HepG2 (cell line): ENCODE measurements at regions not wholly inside any gene's neighbourhood (a gene's known extent, or its start where the extent isn't known, plus 50 kb on each side); places are given as distances from the start of the nearest gene placed in this dataset.

Source experiments
- ATAC-seq: fragments of 200-7000 bp; cut with Tn5 transposase; 3 replicates; pipeline ENCODE4 v1.9.1; 2020; ENCODE audit warnings: mild to moderate bottlenecking, moderate library complexity
- BruUV-seq: library from RNA; stranded (reverse); fragments of 400-500 nt; replicated peaks from 2 replicates; lab custom pipeline; 2021; lab: Mats Ljungman, UMichigan
- CTCF ChIA-PET: fragments of 300-600 bp; formaldehyde crosslinking; extraction: SDS; loops from one replicate; lab custom pipeline; 2021; ENCODE audit warnings: low total read pairs, inconsistent platforms, low intra/inter-chr PET ratio; lab: Yijun Ruan, JAX
- POLR2A ChIA-PET: fragments of 350-600 bp; sonication (Branson Sonifier 250); formaldehyde crosslinking; loops from one replicate; lab custom pipeline; 2020; ENCODE audit warnings: antibody characterized with exemption, inconsistent platforms; lab: Yijun Ruan, JAX
- DNase-seq: peaks from one replicate; pipeline ENCODE4 v3.0.0-alpha.2; 2015; ENCODE audit warnings: low spot score
- FAIRE-seq: peaks from 3 replicates; lab custom pipeline; 2011; peaks lifted over from hg19 to GRCh38; lab: Jason Lieb, UNC
- H2AFZ ChIP-seq: one replicate; pipeline ENCODE4 v1.6.1; 2011; ENCODE audit warnings: low read length, inconsistent platforms
- H3K27ac ChIP-seq: fragments of 300-600 bp; 3 replicates; pipeline ENCODE4 v1.8.0; 2011; ENCODE audit warnings: mixed run types, mild to moderate bottlenecking, mixed read lengths, low read length, inconsistent platforms; ENCODE audit not compliant: insufficient read depth; ENCODE audit errors: extremely low read length
- H3K27me3 ChIP-seq, 2 experiments: fragments of 200-600 bp in 1 of 2; 2 replicates in 1 of 2; 3 replicates in 1 of 2; pipeline versions ENCODE4 v1.6.0 to v1.8.0; 2011; ENCODE audit warnings: low read length in 2 of 2, mild to moderate bottlenecking in 2 of 2, moderate library complexity in 2 of 2, inconsistent platforms in 1 of 2; ENCODE audit not compliant: insufficient read depth in 2 of 2, control insufficient read depth in 1 of 2
- H3K36me3 ChIP-seq, 2 experiments: fragments of 200-600 bp in 1 of 2; replicated peaks in 1 of 2; 2 replicates in 1 of 2; 3 replicates in 1 of 2; pipeline versions ENCODE4 v1.5.1 to v1.8.0; 2011; ENCODE audit warnings: low read length in 2 of 2, inconsistent platforms in 1 of 2; ENCODE audit not compliant: insufficient read depth in 2 of 2, control insufficient read depth in 1 of 2
- H3K4me1 ChIP-seq: 2 replicates; pipeline ENCODE4 v1.5.1; 2012; ENCODE audit warnings: low read length, inconsistent platforms; ENCODE audit not compliant: insufficient read depth
- H3K4me2 ChIP-seq: 2 replicates; pipeline ENCODE4 v1.6.0; 2011; ENCODE audit warnings: low read depth, low read length, inconsistent platforms
- H3K4me3 ChIP-seq, 3 experiments: fragments of 200-600 bp in 1 of 3; sonication (generic), shearing (Covaris generic) in 1 of 3; replicated peaks in 1 of 3; 2 replicates each; pipeline ENCODE4 v1.5.1; 2011 to 2016; ENCODE audit warnings: low read length in 3 of 3, inconsistent platforms in 2 of 3, low read depth in 2 of 3, mild to moderate bottlenecking in 2 of 3, control low read depth in 1 of 3, mixed read lengths in 1 of 3; ENCODE audit not compliant: insufficient read depth in 1 of 3
- H3K79me2 ChIP-seq: one replicate; pipeline ENCODE4 v1.6.1; 2011; ENCODE audit warnings: low read length, inconsistent platforms; ENCODE audit not compliant: insufficient read depth
- H3K9ac ChIP-seq: 2 replicates; pipeline ENCODE4 v1.6.0; 2011; ENCODE audit warnings: mild to moderate bottlenecking, low read depth, low read length, inconsistent platforms; ENCODE audit not compliant: insufficient read depth
- H3K9me3 ChIP-seq: 2 replicates; pipeline ENCODE4 v1.5.1; 2012; ENCODE audit warnings: mild to moderate bottlenecking, low read length
- H4K20me1 ChIP-seq: 2 replicates; pipeline ENCODE4 v1.6.0; 2011; ENCODE audit warnings: inconsistent platforms, mild to moderate bottlenecking, low read length, moderate library complexity; ENCODE audit not compliant: insufficient read depth
- ARID2 ChIP-seq: sonication (generic); formaldehyde crosslinking; IDR thresholded peaks from 2 replicates; pipeline ENCODE4 v1.8.1; 2022; ENCODE audit warnings: mild to moderate bottlenecking, missing genetic modification reagents, borderline replicate concordance
- ELF3 ChIP-seq: IDR thresholded peaks from 2 replicates; pipeline ENCODE4 v1.6.1; 2016; ENCODE audit warnings: missing genetic modification reagents, missing compliant biosample characterization
- HCFC1 ChIP-seq: fragments of 150-350 bp; IDR thresholded peaks from 2 replicates; pipeline ENCODE4 v1.6.1; 2014; ENCODE audit warnings: low read depth, low read length
- HIVEP1 ChIP-seq: sonication (generic); formaldehyde crosslinking; IDR thresholded peaks from 2 replicates; pipeline ENCODE4 v1.4.0; 2020; ENCODE audit warnings: mild to moderate bottlenecking, missing genetic modification reagents
- NCOR1 ChIP-seq: fragments of 200-600 bp; sonication (generic); IDR thresholded peaks from 2 replicates; pipeline ENCODE4 v1.7.0; 2017; ENCODE audit warnings: antibody characterized with exemption, low read length, borderline replicate concordance
- ZFP1 ChIP-seq: IDR thresholded peaks from 2 replicates; pipeline ENCODE4 v1.6.1; 2016
- ZNF235 ChIP-seq: sonication (generic); formaldehyde crosslinking; IDR thresholded peaks from 2 replicates; pipeline ENCODE4 v1.8.1; 2023; ENCODE audit warnings: mild to moderate bottlenecking, missing genetic modification reagents, borderline replicate concordance
- ZNF251 ChIP-seq: sonication (generic); formaldehyde crosslinking; IDR thresholded peaks from 2 replicates; pipeline ENCODE4 v1.9.0; 2021; ENCODE audit warnings: mild to moderate bottlenecking, missing genetic modification reagents
- ZNF484 ChIP-seq: sonication (generic); formaldehyde crosslinking; IDR thresholded peaks from 2 replicates; pipeline ENCODE4 v1.5.1; 2020; ENCODE audit warnings: mild to moderate bottlenecking, low read depth, missing genetic modification reagents, borderline replicate concordance
- ZNF547 ChIP-seq: sonication (generic); formaldehyde crosslinking; IDR thresholded peaks from 2 replicates; pipeline ENCODE4 v1.5.1; 2020; ENCODE audit warnings: mild to moderate bottlenecking, missing genetic modification reagents
- ZNF567 ChIP-seq: sonication (generic); formaldehyde crosslinking; IDR thresholded peaks from 2 replicates; pipeline ENCODE4 v1.8.1; 2023; ENCODE audit warnings: mild to moderate bottlenecking, missing genetic modification reagents, borderline replicate concordance
- ZNF589 ChIP-seq: sonication (generic); formaldehyde crosslinking; conservative IDR thresholded peaks from 2 replicates; pipeline ENCODE4 v1.8.0; 2022; ENCODE audit warnings: mild to moderate bottlenecking, moderate library complexity, missing genetic modification reagents
- WGBS: methylation state at CpG from one replicate; pipeline ENCODE4 v1.1.6; 2017; ENCODE audit warnings: low lambda C conversion rate; 5-methylcytosine and 5-hydroxymethylcytosine counted together
- in situ Hi-C: cut with HindIII; loops from 2 replicates; pipeline ENCODE4 v1.10.0; 2017; ENCODE audit warnings: low pct_unique_long_range_greater_than_20kb; ENCODE audit not compliant: extremely low pct_ligation_motif_present
- intact Hi-C: fragments of 100-400 bp; cut with micrococcal nuclease; formaldehyde crosslinking; loops from one replicate; pipeline ENCODE4 v1.10.0; 2022; ENCODE audit not compliant: unreplicated experiment
- TF ChIP-seq, protein P1 (sequence below): sonication (generic); formaldehyde crosslinking; IDR thresholded peaks from 2 replicates; pipeline ENCODE4 v1.9.0; 2021; ENCODE audit warnings: missing genetic modification reagents, borderline replicate concordance
- TF ChIP-seq, protein P2 (sequence below): sonication (generic); formaldehyde crosslinking; IDR thresholded peaks from 2 replicates; pipeline ENCODE4 v1.4.0; 2020; ENCODE audit warnings: missing genetic modification reagents

DNA sequence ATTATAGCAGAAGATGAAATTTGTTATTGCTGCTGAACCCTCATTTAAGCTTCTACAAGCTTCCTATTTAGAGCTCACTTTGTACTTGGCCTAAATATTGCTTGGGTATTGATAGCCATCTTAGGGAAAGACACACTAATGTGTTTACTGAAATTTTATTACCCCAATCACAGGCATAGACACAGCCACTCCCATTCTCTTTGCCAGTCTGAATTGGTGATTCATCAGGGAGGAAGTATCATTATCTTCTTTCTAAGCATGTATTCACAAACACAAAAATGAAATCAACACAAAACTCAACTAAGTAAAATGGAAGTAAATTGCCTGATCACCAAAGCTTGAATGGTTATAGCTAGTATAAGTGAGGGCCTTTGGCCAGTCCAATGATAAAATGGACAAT is 666.3 kb downstream of the TSN start:
- H3K27ac ChIP-seq = no peak overlapping the region
- no peak overlapping the region for H3K9ac ChIP-seq
- H3K4me3 ChIP-seq = no peak overlapping the region
- POLR2A ChIA-PET = no interaction called here
- in situ Hi-C loops (no loop called here), intact Hi-C loops (no loop called here)
- no peak overlapping the region for H2AFZ ChIP-seq
- FAIRE-seq = no peak
- H3K4me2 ChIP-seq = no peak overlapping the region
- ATAC-seq = no peak
- no peaks in the 10 kb centered on the region for H4K20me1 ChIP-seq
- no peak for TF ChIP-seq NCOR1
- no peak for TF ChIP-seq ZNF547
- no peak for TF ChIP-seq ELF3 (CRISPR knock-in tag)
- no peak for TF ChIP-seq ZFP1
- TF ChIP-seq, protein P1, sequence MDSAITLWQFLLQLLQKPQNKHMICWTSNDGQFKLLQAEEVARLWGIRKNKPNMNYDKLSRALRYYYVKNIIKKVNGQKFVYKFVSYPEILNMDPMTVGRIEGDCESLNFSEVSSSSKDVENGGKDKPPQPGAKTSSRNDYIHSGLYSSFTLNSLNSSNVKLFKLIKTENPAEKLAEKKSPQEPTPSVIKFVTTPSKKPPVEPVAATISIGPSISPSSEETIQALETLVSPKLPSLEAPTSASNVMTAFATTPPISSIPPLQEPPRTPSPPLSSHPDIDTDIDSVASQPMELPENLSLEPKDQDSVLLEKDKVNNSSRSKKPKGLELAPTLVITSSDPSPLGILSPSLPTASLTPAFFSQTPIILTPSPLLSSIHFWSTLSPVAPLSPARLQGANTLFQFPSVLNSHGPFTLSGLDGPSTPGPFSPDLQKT = no peak
- no peak for TF ChIP-seq ZNF567
- no peak for TF ChIP-seq ZNF251 (CRISPR knock-in tag)
- TF ChIP-seq ZNF484 (CRISPR knock-in tag) = no peak
- H3K9me3 ChIP-seq = no peaks in the 10 kb centered on the region
- H3K36me3 ChIP-seq = no peaks in the 10 kb centered on the region
- no TSS peak for BruUV-seq
- CTCF ChIA-PET = no interaction called here
- H3K4me1 ChIP-seq = no peaks in the 10 kb centered on the region
- H3K79me2 ChIP-seq = no peaks in the 10 kb centered on the region
- DNase-seq = no peak
- no peaks in the 10 kb centered on the region for H3K27me3 ChIP-seq

DNA sequence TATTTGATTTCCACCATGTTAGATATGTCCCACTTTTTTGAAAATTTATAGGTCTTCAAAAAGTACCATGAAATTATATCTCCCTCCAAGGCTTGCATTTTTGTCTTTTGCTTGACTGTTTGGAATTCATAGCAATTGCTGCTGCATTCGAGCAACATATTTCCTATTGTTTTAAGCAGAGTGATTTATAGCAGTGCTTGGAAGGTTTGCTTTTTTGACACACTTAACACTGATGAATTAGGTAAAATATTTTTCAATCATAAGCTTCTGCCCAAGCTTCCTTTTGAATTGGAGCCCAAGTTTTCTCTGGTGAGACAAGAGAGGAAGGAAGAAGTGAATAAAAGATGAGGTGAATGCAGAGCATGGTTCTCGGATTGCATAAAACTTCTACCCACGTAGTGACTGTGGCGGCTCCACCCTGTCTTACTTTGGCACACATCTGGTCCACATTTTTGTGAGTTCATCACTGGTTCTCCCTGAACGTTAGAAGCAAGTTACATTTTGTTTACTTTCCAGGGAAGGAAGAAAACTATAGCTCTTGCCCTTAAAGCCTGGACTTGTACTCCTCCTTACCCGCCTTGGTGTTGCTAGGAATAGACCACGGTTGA is 667.0 kb downstream of the TSN start:
- FAIRE-seq (no peak), DNase-seq (no peak), ATAC-seq (no peak)
- ChIA-PET POLR2A (no interaction called here), CTCF (no interaction called here)
- TF ChIP-seq HIVEP1 (CRISPR knock-in tag) (no peak), ZNF589 (CRISPR knock-in tag) (no peak), ZNF235 (CRISPR knock-in tag) (no peak), ARID2 (CRISPR knock-in tag) (no peak), HCFC1 (no peak)
- TF ChIP-seq, protein P2, sequence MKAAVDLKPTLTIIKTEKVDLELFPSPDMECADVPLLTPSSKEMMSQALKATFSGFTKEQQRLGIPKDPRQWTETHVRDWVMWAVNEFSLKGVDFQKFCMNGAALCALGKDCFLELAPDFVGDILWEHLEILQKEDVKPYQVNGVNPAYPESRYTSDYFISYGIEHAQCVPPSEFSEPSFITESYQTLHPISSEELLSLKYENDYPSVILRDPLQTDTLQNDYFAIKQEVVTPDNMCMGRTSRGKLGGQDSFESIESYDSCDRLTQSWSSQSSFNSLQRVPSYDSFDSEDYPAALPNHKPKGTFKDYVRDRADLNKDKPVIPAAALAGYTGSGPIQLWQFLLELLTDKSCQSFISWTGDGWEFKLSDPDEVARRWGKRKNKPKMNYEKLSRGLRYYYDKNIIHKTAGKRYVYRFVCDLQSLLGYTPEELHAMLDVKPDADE = no peak
- intact Hi-C loops = no loop called here
- 9% methylated on average over 7 of the region's 7 CpGs for WGBS
- Histone ChIP-seq H3K79me2 (no peaks in the 10 kb centered on the region), H3K4me1 (no peaks in the 10 kb centered on the region), H3K9me3 (no peaks in the 10 kb centered on the region), H3K4me3 (no peak overlapping the region), H4K20me1 (no peaks in the 10 kb centered on the region), H3K4me2 (no peak overlapping the region), H3K36me3 (no peaks in the 10 kb centered on the region), H3K27me3 (no peaks in the 10 kb centered on the region), H3K9ac (no peak overlapping the region), H2AFZ (no peak overlapping the region), H3K27ac (no peak overlapping the region)
- BruUV-seq = no TSS peak
- in situ Hi-C loops = no loop called here
